GM21360 (cell line): ENCODE measurements at regions not wholly inside any gene's neighbourhood (a gene's known extent, or its start where the extent isn't known, plus 50 kb on each side); places are given as distances from the start of the nearest gene placed in this dataset.

ENCODE experiments used
- ATAC-seq: cut with Tn5 transposase; IDR thresholded peaks from one replicate; pipeline ENCODE4 v1.9.1; 2021; ENCODE audit warnings: mild to moderate bottlenecking, moderate library complexity; ENCODE audit not compliant: unreplicated experiment

- ATAC-seq, result no peak
Observed at GRCh38 chr21:18460979-18461378, 57.4 kb upstream of the TMPRSS15 start.

- ATAC-seq, result no peak
Observed at GRCh38 chr21:18461743-18462142, 58.2 kb upstream of the TMPRSS15 start.

GRCh38 chr21:18467715-18468114 lies 64.1 kb upstream of the TMPRSS15 start:
- no peak for ATAC-seq

- ATAC-seq, result no peak
Observed at GRCh38 chr21:18468790-18469189, 65.2 kb upstream of the TMPRSS15 start.

GRCh38 chr21:18476639-18477038 lies 73.1 kb upstream of the TMPRSS15 start:
- no peak for ATAC-seq

- ATAC-seq, result no peak
Observed at GRCh38 chr21:18477043-18477442, 73.5 kb upstream of the TMPRSS15 start.

- no peak for ATAC-seq
Observed at GRCh38 chr21:18478513-18478912, 74.9 kb upstream of the TMPRSS15 start.

GRCh38 chr21:18488252-18488651 lies 84.7 kb upstream of the TMPRSS15 start:
- ATAC-seq, result no peak

- ATAC-seq, result no peak
Observed at GRCh38 chr21:18493422-18493821, 89.8 kb upstream of the TMPRSS15 start.

GRCh38 chr21:18495523-18495922 lies 91.9 kb upstream of the TMPRSS15 start:
- ATAC-seq, result no peak

- ATAC-seq, result no peak
Observed at GRCh38 chr21:18498431-18498830, 94.8 kb upstream of the TMPRSS15 start.

- no peak for ATAC-seq
Observed at GRCh38 chr21:18499761-18500376, 96.3 kb upstream of the TMPRSS15 start.

GRCh38 chr21:18518054-18518481 lies 114.5 kb upstream of the TMPRSS15 start:
- no peak for ATAC-seq

- ATAC-seq, result no peak
Observed at GRCh38 chr21:18521204-18521603, 117.6 kb upstream of the TMPRSS15 start.

GRCh38 chr21:18522181-18522972 lies 118.8 kb upstream of the TMPRSS15 start:
- no peak for ATAC-seq

- no peak for ATAC-seq
Observed at GRCh38 chr21:18524097-18524880, 120.7 kb upstream of the TMPRSS15 start.

- no peak for ATAC-seq
Observed at GRCh38 chr21:18529254-18529653, 125.7 kb upstream of the TMPRSS15 start.

GRCh38 chr21:18542081-18542480 lies 138.5 kb upstream of the TMPRSS15 start:
- ATAC-seq, result no peak

GRCh38 chr21:18545908-18546307 lies 142.3 kb upstream of the TMPRSS15 start:
- ATAC-seq, result no peak

GRCh38 chr21:18547347-18547746 lies 143.8 kb upstream of the TMPRSS15 start:
- ATAC-seq, result no peak

GRCh38 chr21:18548249-18548648 lies 144.7 kb upstream of the TMPRSS15 start:
- no peak for ATAC-seq
